Peyer's patch (tissue), 4 donors: ENCODE measurements at regions not wholly inside any gene's neighbourhood (a gene's known extent, or its start where the extent isn't known, plus 50 kb on each side); places are given as distances from the start of the nearest gene placed in this dataset.

Experiments
- DNase-seq, 3 donors: peaks; one replicate each; pipeline ENCODE4 v3.0.0-alpha.2; 2017 to 2019
- H3K27ac ChIP-seq, 4 donors: fragments of 200-600 bp; sonication (generic); one replicate each; pipeline ENCODE4 v1.5.1; 2016 to 2019
- H3K27me3 ChIP-seq, 2 donors: fragments of 200-600 bp; sonication (generic); one replicate each; pipeline ENCODE4 v1.5.1; 2019
- H3K36me3 ChIP-seq, 3 donors: fragments of 200-600 bp; sonication (generic); one replicate each; pipeline ENCODE4 v1.5.1; 2016 to 2019
- H3K4me1 ChIP-seq, 4 donors: fragments of 200-600 bp; sonication (generic); one replicate each; pipeline ENCODE4 v1.5.1; 2016 to 2019
- H3K4me3 ChIP-seq, 4 donors: fragments of 200-600 bp; sonication (generic); 1 replicate in 3 of 4; 2 replicates in 1 of 4; pipeline ENCODE4 v1.5.1; 2016 to 2019; ENCODE audit warnings: mild to moderate bottlenecking in 1 of 4
- H3K9me3 ChIP-seq, 4 donors: fragments of 200-600 bp; sonication (generic); one replicate each; pipeline ENCODE4 v1.5.1; 2016 to 2019; ENCODE audit warnings: mild to moderate bottlenecking in 1 of 4
- POLR2A ChIP-seq, 2 donors: fragments of 450-650 bp; IDR thresholded peaks; one replicate each; pipeline ENCODE4 v1.5.1; 2017; ENCODE audit warnings: antibody characterized with exemption in 2 of 2, mild to moderate bottlenecking in 2 of 2, moderate library complexity in 2 of 2
- TF ChIP-seq, protein P1 (sequence below), 6 experiments: fragments of 450-650 bp in 4 of 6; fragments of 200-600 bp in 2 of 6; sonication (generic) in 1 of 6; IDR thresholded peaks; one replicate each; pipeline ENCODE4 v1.5.1; 2017 to 2019; ENCODE audit warnings: antibody characterized with exemption in 6 of 6, mild to moderate bottlenecking in 3 of 6, moderate library complexity in 1 of 6

DNA sequence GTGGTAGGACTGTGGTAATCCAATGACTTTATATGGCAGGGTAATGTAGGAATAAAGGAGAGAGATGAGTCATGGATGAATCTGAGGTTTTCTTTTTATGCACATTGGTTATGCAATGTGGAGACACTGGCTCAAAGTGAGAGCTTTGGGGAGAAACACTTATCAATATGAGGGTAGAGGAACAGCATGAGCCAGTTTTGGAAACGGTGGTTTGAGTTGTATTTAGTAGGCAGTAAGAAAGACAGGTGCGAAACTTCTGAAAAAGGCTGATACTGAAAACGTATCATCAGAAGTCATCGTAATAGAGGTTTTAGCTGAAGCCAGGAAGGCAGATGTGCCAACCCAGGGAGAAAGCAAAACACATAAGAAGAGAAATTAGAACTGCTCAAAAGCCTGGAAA, 854.8 kb upstream of the SEL1L start:
- TF ChIP-seq, protein P1, sequence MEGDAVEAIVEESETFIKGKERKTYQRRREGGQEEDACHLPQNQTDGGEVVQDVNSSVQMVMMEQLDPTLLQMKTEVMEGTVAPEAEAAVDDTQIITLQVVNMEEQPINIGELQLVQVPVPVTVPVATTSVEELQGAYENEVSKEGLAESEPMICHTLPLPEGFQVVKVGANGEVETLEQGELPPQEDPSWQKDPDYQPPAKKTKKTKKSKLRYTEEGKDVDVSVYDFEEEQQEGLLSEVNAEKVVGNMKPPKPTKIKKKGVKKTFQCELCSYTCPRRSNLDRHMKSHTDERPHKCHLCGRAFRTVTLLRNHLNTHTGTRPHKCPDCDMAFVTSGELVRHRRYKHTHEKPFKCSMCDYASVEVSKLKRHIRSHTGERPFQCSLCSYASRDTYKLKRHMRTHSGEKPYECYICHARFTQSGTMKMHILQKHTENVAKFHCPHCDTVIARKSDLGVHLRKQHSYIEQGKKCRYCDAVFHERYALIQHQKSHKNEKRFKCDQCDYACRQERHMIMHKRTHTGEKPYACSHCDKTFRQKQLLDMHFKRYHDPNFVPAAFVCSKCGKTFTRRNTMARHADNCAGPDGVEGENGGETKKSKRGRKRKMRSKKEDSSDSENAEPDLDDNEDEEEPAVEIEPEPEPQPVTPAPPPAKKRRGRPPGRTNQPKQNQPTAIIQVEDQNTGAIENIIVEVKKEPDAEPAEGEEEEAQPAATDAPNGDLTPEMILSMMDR (IDR thresholded peaks at IDR 0.05): no peak
- no peak for TF ChIP-seq POLR2A (IDR thresholded peaks at IDR 0.05)
- Histone ChIP-seq H3K27me3 (no peaks in the 10 kb centered on the region), H3K4me3 (no peak overlapping the region), H3K9me3 (no peaks in the 10 kb centered on the region), H3K27ac (no peak overlapping the region), H3K36me3 (no peaks in the 10 kb centered on the region), H3K4me1 (no peaks in the 10 kb centered on the region)
- no peak for DNase-seq

DNA sequence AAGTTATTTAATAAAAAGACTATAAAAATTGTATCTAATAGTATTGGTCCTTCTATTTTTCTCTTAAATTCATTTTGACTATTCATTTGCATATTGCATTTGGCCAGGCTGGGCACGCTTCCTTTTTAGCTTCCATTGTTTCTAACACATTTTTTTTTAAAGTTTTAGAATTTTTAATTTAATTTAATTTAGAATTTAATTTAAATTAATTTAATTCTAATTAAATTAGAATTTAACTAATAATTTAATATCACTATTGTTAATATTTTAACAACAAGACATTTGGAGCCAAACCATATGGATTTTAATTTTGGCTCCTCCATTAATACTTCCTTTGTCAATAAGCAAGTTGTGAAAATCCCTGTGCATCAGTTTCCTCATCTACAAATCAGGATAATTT, 856.9 kb upstream of the SEL1L start:
- H3K4me3 ChIP-seq: no peak overlapping the region
- no peaks in the 10 kb centered on the region for H3K4me1 ChIP-seq
- TF ChIP-seq, protein P1 (IDR thresholded peaks at IDR 0.05): no peak
- TF ChIP-seq POLR2A (IDR thresholded peaks at IDR 0.05): no peak
- H3K9me3 ChIP-seq: no peaks in the 10 kb centered on the region
- no peak overlapping the region for H3K27ac ChIP-seq
- no peaks in the 10 kb centered on the region for H3K27me3 ChIP-seq
- no peaks in the 10 kb centered on the region for H3K36me3 ChIP-seq
- DNase-seq: no peak

DNA sequence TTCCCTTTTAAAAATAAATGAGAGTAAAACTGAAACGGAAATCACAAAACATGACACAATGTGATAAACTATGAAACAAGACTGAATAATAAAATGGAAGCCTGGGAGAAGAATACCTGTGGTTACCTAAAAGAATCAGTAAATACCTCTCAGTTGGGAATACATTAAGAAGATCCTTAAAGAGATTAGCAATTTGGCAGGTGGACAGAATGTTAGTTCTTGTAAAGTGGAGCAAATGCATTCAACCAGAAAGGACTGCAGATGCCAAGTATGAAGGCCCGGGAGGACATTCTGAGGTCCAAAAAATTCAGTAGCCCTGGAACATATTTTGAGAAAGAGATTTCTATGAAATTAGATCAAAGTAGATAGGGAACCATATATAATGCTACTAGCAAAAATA, 861.3 kb upstream of the SEL1L start:
- no peak overlapping the region for H3K4me3 ChIP-seq
- H3K4me1 ChIP-seq: no peaks in the 10 kb centered on the region
- no peak overlapping the region for H3K27ac ChIP-seq
- DNase-seq: no peak
- H3K9me3 ChIP-seq: no peaks in the 10 kb centered on the region
- no peaks in the 10 kb centered on the region for H3K36me3 ChIP-seq
- TF ChIP-seq POLR2A (IDR thresholded peaks at IDR 0.05): no peak
- TF ChIP-seq, protein P1 (IDR thresholded peaks at IDR 0.05): no peak
- no peaks in the 10 kb centered on the region for H3K27me3 ChIP-seq

DNA sequence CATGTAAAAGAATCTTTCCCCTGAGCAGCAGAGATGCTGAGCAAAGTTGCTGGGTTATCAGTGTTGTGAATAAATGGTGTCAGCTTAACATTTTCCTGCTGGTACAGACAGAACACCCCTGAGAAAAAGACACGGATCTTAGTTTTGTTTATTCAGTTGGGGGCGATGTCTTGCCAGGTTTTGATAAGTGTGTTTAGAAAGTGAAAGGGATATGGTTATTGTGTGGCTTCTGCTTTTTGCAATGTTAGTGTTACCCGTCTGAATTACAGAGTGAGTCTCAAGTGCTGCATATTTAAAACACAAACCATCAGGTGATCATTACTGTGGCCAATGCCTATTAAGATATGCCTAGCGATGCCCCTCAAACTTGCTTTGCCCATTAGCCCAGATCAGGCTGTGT, 864.6 kb upstream of the SEL1L start:
- Histone ChIP-seq H3K9me3 (no peaks in the 10 kb centered on the region), H3K27me3 (no peaks in the 10 kb centered on the region), H3K36me3 (no peaks in the 10 kb centered on the region), H3K4me3 (no peak overlapping the region), H3K4me1 (no peaks in the 10 kb centered on the region), H3K27ac (no peak overlapping the region)
- DNase-seq: no peak
- TF ChIP-seq, protein P1 (IDR thresholded peaks at IDR 0.05): no peak
- no peak for TF ChIP-seq POLR2A (IDR thresholded peaks at IDR 0.05)

DNA sequence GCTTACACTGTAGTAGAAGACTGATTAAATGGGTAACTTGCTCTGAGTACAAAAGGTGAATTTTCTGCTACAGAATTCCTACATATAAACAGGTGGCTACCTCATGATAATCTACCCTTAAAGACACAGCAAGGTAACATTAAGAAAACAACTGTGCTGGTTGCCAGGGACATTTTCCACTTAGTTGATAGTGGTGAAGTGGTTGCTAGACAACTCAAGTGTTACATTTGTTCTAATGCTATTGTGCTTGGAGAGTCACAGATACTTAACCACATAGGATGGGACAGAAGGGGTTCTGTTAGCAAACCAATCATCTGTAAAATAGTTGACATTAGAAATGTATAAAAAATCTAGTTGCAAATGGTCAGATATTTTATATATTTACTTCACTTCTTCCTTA, 870.3 kb upstream of the SEL1L start:
- DNase-seq: no peak
- no peak overlapping the region for H3K27ac ChIP-seq
- no peaks in the 10 kb centered on the region for H3K4me1 ChIP-seq
- H3K27me3 ChIP-seq: no peaks in the 10 kb centered on the region
- H3K36me3 ChIP-seq: no peaks in the 10 kb centered on the region
- H3K9me3 ChIP-seq: no peaks in the 10 kb centered on the region
- no peak overlapping the region for H3K4me3 ChIP-seq
- no peak for TF ChIP-seq POLR2A (IDR thresholded peaks at IDR 0.05)
- TF ChIP-seq, protein P1 (IDR thresholded peaks at IDR 0.05): no peak

DNA sequence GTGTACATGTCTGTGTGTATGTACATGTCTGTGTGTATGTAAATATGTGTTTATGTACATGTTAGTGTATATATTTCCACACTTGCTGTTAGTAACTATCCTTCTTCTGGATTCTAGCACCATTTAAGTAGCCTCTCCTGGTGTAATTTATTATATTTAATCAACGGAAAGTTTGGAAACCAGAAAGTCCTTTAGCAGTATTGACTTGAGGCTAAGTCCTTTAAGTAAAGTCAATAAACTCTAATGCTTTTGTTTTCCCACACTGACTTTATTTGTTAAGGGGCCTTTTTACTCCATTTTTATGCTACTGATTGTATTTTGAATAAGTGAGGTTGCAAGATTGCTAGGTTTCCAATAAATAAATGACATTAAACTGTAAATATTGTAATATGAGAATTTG, 876.4 kb upstream of the SEL1L start:
- Histone ChIP-seq H3K9me3 (no peaks in the 10 kb centered on the region), H3K4me1 (no peaks in the 10 kb centered on the region), H3K27me3 (no peaks in the 10 kb centered on the region), H3K4me3 (no peak overlapping the region), H3K36me3 (no peaks in the 10 kb centered on the region), H3K27ac (no peak overlapping the region)
- TF ChIP-seq, protein P1 (IDR thresholded peaks at IDR 0.05): no peak
- TF ChIP-seq POLR2A (IDR thresholded peaks at IDR 0.05): no peak
- no peak for DNase-seq
